ENCODE measurements at regions not wholly inside any gene's neighbourhood (a gene's known extent, or its start where the extent isn't known, plus 50 kb on each side); places are given as distances from the start of the nearest gene placed in this dataset.
"Not testable (repeated sequence)": the region's sequence is repeated elsewhere in the genome, so short reads cannot be mapped to it uniquely, and the experiment has no call there.

- no peak for DNase-seq
Measured at GRCh38 chr13:79187917-79188690, 218.0 kb downstream of the RBM26 start.

GRCh38 chr13:79185580-79185979 is 220.5 kb downstream of the RBM26 start:
- DNase-seq, result no peak

GRCh38 chr13:79183231-79183630 is 222.8 kb downstream of the RBM26 start:
- DNase-seq, result no peak

DNA sequence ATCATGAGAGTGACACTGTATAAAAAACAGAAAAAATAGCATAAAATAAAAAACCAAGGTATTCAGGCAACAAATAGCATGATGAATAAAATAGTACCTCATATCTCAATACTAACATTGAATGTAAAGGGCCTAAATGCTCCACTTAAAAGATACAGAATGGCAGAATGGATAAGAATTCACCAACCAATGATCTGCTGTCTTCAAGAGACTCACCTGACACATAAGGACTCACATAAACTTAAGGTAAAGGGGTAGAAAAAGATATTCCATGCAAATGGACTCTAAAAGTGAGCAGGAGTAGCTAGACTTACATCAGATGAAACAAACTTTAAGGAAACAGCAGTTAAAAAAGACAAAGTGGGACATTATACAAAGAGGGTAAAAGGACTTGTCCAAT is 232.4 kb downstream of the RBM26 start:
- DNase-seq, result not testable (repeated sequence)

- DNase-seq, result not testable (repeated sequence)
Measured at GRCh38 chr13:79172924-79173323, 233.1 kb downstream of the RBM26 start.

- DNase-seq, result no peak
Measured at GRCh38 chr13:79171141-79172061, 234.7 kb downstream of the RBM26 start.

- no peak for DNase-seq
Measured at GRCh38 chr13:79160818-79161217, 245.2 kb downstream of the RBM26 start.

GRCh38 chr13:79155883-79156282 is 250.2 kb downstream of the RBM26 start:
- DNase-seq, result no peak

DNA sequence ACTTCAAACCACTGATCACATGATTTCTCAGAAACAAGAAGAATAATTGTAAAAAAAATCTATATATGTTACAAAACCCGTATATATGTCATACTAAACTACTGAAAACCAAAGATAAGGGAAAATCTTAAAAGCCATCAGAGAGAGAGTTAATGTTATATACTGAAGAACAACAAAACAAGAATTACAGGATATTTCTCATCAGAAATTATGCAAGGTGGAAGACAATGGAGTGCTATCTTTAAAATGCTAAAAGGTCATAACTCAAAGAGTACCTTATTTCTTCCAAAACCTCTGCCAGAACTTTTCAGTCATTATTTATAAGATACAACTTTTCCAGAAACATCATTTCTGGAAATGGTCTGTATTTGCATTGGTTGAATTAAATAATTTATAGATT is 256.8 kb downstream of the RBM26 start:
- no peak for DNase-seq

DNA sequence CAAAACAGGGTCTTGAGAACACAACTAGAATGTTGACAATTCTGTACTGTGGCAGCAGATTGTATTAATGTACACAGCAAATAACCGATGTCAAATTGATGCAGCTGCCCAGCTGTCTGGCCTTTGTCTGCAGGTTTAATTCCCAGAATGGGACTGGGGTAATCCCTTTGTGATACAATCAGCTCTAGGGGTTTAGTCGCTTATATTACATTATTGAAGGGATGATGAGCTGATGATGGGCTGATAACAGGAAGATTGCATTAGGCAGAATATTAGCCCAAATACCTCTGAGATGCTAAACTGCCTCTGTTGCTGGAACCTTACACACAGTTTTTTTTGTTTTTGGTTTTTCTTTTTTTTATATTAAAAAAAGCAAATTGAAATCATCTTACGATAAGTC is 265.0 kb downstream of the RBM26 start:
- no peak for DNase-seq

- no peak for DNase-seq
Measured at GRCh38 chr13:79128158-79128557, 277.9 kb downstream of the RBM26 start.

GRCh38 chr13:79126706-79127105 is 279.3 kb downstream of the RBM26 start:
- no peak for DNase-seq

- DNase-seq, result no peak
Measured at GRCh38 chr13:79124183-79124582, 281.9 kb downstream of the RBM26 start.

GRCh38 chr13:79121286-79121685 is 284.8 kb downstream of the RBM26 start:
- no peak for DNase-seq

GRCh38 chr13:79119578-79120107 is 286.4 kb downstream of the RBM26 start:
- no peak for DNase-seq

DNA sequence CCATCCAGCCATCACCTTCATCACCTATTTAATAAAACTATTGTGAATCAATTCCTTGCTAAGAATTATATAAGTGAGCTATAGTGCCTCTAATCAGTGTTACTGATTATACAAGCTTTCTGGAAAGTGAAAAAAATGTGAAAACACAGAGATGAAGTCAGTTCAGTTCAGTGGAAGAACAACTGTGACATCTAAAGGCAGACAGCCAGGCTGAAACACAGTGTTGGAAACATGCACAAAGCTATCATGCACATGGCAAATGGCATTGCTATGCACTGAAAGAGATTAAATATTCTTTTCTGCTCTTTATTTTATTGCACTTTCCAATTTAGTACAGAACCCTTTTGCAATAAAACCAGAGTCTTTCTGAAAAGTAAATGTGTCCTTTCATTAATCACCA is 294.0 kb downstream of the RBM26 start:
- no peak for DNase-seq

GRCh38 chr13:79108914-79109643 is 297.0 kb downstream of the RBM26 start:
- no peak for DNase-seq

GRCh38 chr13:79098596-79098995 is 307.5 kb downstream of the RBM26 start:
- no peak for DNase-seq

DNA sequence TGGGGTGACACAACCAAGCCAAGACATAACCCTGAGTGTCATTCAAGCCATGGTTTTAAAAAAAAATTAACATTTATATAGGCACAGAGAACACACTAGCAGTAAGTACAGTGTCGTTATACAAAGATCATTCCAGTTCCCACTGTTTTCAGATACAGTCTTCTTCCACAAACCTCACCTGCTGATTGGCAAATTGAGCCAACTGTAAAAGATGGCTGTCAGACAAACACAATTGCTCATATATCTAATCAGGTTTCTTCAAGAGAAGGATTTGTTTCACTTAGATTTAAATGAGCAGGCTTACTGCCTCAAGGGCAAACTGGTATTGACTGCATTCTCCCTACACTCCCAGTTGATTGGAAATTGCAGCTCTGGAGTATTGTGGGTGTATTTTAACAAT is 308.9 kb downstream of the RBM26 start:
- DNase-seq, result no peak

- no peak for DNase-seq
Measured at GRCh38 chr13:79096099-79096498, 310.0 kb downstream of the RBM26 start.

- DNase-seq, result no peak
Measured at GRCh38 chr13:79090552-79091124, 315.4 kb downstream of the RBM26 start.

DNA sequence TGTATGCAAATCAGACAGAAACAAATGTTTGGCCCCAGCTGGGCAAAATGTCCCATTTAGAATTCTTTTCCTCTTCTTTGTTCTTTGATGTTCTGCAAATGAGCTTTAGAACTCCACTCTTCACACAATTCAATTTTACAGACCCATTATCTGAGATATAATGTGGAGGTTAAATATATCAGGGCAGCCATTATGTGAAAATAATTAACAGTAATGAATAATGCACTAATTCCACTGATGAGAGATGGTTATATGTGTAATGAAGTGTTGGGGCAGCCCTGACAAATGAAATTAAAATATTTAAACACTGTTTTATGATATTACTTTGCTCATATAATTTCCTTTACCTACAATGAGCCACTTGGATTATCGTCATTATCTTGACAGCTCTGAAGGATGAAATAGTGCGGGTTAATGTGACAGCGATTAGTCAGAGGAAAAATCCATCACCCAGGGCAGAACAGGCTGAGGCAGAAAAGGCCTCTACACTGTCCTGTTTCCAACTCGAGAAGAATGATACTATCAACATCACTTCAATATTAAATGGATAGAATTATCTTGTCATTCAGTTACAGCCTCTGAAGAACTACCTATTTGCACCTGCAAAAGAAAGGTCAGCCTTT is 321.1 kb downstream of the RBM26 start:
- no peak for DNase-seq
